GM18868 (cell line): ENCODE measurements at regions not wholly inside any gene's neighbourhood (a gene's known extent, or its start where the extent isn't known, plus 50 kb on each side); places are given as distances from the start of the nearest gene placed in this dataset.
"Not testable (repeated sequence)": the region's sequence is repeated elsewhere in the genome, so short reads cannot be mapped to it uniquely, and the experiment has no call there.

Experiments
- ATAC-seq: cut with Tn5 transposase; IDR thresholded peaks from one replicate; pipeline ENCODE4 v1.9.1; 2021; ENCODE audit warnings: mild to moderate bottlenecking, moderate library complexity; ENCODE audit not compliant: unreplicated experiment

- no peak for ATAC-seq
Measured at GRCh38 chr2:2587354-2587753, 256.3 kb upstream of the MYT1L start.

GRCh38 chr2:2586931-2587330 lies 255.9 kb upstream of the MYT1L start:
- no peak for ATAC-seq

DNA sequence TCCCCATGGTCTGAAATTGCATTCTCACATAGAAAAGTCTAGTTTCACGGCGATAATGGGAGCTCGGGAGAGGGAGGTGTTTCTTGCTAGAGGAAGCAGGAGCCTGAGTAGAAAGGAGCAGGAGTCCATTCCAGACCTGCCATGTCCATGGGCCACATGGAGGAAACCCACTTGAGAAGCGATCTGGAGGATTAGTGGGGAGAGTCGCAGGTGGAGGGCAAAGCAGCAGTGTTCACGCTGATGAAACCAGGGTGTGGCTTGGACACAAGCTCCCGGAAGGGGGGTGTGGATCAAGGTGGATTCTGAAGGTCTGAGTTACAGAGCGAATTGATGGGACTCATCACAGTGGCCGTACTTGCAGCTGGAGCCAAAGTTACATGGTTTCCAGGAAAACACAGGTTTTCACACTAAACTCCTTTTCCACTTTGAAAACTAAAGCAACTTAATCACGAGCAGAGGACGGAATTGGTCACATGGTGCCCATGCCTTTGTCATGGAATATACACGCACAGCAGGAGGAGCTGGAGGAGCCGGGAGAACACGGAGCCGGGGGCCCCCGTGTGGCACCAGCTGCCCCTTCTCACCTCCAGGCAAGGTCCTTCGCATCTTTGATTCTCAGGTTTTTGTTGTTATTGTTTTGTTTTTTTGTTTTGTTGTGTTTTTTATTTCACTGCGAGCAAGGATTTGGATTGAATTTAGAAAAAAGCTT lies 255.1 kb upstream of the MYT1L start:
- ATAC-seq: no peak

DNA sequence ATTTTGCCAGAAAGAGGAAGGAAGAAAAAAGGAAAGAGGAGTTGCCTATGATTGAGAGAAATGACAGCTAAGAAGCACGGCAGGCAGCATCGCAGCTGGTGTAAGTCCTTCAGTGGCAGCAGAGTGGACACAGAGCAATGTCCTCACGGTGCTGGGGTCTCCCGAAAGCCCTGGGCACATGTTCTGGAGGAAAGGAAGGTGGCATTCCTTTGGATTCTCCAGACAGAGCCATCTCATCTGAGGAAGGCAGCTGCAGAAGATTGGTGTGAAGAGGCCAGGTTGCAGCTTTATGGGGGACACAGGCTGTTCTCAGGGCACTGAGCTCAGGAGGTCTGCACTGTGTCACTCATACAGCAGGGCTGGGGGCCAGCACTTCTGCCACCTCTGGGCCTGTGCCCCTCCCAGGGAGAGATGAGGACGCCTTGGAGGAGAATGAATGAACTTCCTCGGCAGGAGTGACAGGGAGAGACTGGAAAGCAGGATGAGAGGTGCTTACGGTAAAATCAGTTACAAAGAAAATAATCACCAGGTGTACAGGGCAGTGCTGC lies 252.0 kb upstream of the MYT1L start:
- no peak for ATAC-seq

DNA sequence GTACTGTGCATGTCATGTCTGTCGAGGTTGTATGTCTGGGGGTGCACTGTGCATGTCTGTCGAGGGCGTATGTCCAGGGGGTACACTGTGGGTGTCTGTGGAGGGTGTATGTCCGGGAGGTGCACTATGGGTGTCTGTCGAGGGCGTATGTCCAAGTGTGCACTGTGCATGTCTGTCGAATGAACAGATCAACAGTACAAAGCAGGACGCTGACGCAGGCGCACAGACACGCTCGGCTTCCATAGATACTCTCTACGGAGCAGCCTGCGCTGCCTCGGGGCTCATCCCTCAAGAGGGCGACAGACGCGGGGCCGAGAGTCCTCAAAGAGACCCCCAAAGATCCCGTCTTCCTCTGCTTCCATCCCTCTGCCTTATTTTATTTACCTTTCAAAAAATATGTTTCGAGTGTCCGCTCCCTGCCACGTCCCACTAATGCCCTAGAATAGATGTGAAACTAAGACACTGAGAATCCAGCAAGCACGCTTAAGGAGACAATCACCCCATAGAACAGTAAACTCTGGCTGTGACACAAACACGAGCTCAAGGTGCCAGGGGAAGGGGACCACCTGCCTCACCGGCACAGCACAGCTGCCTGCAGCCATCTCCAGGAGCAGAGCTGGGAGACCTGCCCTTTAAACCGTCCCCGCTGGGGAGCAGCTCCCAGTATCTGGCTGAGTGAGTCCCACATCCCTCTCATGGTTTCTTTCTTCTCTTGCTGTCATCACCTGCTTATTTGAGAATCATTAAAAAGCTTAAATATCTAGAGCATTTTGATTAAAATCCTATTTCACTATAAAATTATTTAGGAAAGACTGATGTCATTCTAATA lies 250.5 kb upstream of the MYT1L start:
- no peak for ATAC-seq

DNA sequence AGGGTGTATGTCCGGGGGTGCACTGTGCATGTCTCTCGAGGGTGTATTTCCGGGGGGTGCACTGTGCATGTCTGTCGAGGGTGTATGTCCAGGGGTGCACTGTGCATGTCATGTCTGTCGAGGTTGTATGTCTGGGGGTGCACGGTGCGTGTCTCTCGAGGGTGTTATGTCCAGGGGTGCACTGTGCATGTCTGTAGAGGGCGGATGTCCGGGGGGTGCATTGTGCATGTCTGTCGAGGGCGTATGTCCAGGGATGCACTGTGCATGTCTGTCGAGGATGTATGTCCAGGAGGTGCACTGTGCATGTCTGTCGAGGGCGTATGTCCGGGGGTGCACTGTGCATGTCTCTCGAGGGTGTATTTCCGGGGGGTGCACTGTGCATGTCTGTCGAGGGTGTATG lies 249.8 kb upstream of the MYT1L start:
- not testable (repeated sequence) for ATAC-seq

GRCh38 chr2:2580341-2580740 lies 249.3 kb upstream of the MYT1L start:
- ATAC-seq: no peak

DNA sequence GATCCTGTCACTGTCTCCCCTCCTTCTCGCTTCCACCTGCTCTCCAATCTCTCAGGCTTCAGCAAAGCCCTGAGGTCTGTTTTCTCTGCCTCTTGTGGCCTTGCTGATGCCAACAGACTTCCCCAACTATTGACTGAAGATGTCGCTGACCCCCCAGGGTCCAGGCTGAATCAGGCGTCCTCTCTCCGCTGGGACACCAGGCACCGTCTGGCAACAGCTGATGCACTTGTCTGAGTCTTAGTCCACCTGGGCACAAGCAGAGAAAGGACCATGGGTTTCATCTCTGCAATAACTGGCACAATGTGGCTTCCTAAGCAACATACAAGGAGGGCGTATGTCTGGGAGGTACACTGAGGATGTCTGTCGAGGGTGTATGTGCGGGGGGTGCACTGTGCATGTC lies 248.7 kb upstream of the MYT1L start:
- ATAC-seq: no peak

DNA sequence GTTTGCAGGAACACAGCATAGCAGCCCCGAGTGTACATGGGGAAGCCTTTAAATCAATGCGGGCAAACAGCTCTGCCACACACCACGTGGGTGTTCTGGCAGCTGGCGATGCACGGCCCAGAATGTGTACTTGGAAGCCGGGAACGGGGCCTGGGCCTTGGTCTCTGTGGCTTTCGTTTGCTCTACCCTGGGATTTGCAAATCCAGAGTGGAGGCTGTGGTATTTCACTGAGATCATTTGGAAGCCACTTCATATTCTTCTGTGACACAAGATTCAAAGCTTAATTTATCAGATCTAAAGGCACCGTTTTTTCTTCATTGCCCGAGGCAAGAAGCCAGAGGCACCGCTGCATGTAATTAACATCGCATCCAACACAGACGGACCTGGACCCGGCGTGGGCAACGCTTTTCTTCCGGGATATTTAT lies 246.3 kb upstream of the MYT1L start:
- no peak for ATAC-seq

- ATAC-seq: no peak
Measured at GRCh38 chr2:2575870-2576386, 244.9 kb upstream of the MYT1L start.

DNA sequence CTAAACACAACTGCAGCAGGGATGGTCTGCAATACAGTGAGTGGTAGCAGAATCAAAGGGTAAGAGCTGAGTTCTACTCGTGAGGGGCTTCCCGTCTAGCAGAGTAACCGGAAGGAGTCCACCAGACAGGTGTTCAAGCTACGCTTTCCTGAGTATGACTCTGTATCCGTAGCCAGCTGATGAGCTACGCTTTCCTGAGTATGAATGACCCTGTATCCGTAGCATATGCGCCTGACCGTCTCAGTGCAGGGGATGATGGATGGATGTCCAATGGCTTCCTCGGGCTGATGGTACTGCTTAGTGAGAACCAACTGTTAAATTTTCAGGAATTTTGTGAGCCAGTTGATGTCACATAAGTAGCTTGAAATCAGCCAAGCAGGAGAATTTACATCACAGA lies 244.1 kb upstream of the MYT1L start:
- no peak for ATAC-seq

- no peak for ATAC-seq
Measured at GRCh38 chr2:2574401-2575180, 243.5 kb upstream of the MYT1L start.

DNA sequence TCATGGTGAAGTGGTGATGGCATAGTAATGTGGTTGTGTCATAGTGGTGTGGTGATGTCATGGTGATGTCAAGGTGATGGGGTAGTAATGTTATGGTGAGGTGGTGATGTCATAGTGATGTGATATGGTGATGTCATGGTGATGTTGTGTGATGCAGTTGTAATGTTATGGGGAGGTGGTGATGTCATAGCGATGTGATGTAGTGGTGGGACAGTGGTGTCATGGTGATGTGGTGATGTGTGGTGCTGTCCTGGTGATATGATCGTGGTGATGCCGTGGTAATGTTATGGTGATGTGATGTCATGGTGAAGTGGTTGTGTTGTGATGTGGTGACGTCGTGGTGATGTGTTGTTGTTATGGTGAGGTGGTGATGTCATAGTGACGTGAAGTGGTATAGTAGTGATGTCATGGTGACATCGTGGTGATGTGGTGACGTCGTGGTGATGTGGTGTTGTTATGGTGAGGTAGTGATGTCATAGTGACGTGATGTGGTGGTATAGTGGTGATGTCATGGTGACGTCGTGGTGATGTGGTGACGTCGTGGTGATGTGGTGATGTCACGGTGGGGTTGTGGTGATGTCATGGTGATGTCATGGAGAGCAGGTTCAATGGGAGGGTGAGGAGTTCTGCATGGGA lies 242.7 kb upstream of the MYT1L start:
- ATAC-seq: no peak

GRCh38 chr2:2573205-2573604 lies 242.1 kb upstream of the MYT1L start:
- ATAC-seq: no peak

DNA sequence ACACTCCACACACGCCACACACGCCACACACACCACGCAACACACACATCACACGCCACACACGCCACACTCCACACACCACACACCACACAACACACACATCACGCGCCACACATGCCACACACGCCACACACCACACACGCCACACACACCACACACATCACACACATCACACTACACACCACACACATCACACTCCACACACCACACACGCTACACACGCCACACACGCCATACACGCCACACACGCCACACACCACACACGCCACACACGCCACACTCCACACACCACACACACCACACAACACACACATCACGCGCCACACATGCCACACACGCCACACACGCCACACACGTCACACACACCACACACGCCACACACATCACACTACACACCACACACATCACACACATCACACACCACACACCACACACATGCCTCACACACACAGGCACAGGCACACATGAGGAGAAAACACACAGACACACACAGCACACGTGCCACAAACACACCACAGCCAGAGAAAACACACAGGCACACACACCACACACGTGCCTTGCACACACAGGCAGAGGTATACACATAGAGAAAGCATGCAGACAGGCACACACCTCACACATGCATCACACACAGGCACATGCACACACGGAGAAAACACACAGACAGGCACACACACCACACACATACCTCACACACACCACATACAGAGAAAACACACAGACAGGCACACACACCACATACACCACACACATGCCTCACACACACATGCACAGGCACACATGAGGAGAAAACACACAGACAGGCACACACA lies 241.5 kb upstream of the MYT1L start:
- ATAC-seq: no peak

- no peak for ATAC-seq
Measured at GRCh38 chr2:2571301-2572150, 240.5 kb upstream of the MYT1L start.

DNA sequence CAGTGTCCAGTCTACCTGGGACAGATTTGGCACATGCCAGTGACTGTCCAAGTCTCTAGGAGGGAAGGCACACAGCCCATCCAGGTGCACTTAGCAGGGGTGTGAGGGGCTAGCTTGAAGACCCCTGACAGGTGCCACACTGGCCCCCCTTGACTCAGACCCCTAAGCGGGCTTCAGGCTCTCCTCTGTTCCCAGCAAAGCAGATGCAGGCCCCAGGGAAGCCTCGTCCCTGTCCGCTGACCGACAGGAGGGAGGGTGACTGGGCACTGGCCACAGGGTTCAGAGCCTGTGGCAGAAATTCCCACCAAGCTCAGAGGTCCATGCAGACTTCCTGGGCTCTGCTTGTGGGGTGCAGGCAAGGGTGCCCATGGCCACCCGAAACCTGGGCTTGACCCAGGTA lies 239.8 kb upstream of the MYT1L start:
- no peak for ATAC-seq

GRCh38 chr2:2570360-2570759 lies 239.3 kb upstream of the MYT1L start:
- ATAC-seq: no peak

- ATAC-seq: no peak
Measured at GRCh38 chr2:2569836-2570235, 238.8 kb upstream of the MYT1L start.
